NOMO-1 treated with DMSO at 0.1 percent for 48 hours (cell line): ENCODE measurements at regions not wholly inside any gene's neighbourhood (a gene's known extent, or its start where the extent isn't known, plus 50 kb on each side); places are given as distances from the start of the nearest gene placed in this dataset.
"Not testable (repeated sequence)": the region's sequence is repeated elsewhere in the genome, so short reads cannot be mapped to it uniquely, and the experiment has no call there.

Experiments
- DNase-seq: peaks from one replicate; lab custom pipeline; 2025; ENCODE audit not compliant: unreplicated experiment; lab: John Stamatoyannopoulos, UW

- no peak for DNase-seq
These were observed 150.0 kb upstream of the AHI1 start for GRCh38 chr6:135647521-135647920.

GRCh38 chr6:135651964-135652755, 154.6 kb upstream of the AHI1 start:
- DNase-seq = peak; percentile 64

- no peak for DNase-seq
These were observed 157.5 kb upstream of the AHI1 start for GRCh38 chr6:135655055-135655454.

GRCh38 chr6:135657207-135657606, 159.7 kb upstream of the AHI1 start:
- DNase-seq = no peak

- DNase-seq = no peak
These were observed 160.9 kb upstream of the AHI1 start for GRCh38 chr6:135658481-135658880.

GRCh38 chr6:135658916-135659315, 161.4 kb upstream of the AHI1 start:
- DNase-seq = no peak

- no peak for DNase-seq
These were observed 167.0 kb upstream of the AHI1 start for GRCh38 chr6:135664527-135664926.

- DNase-seq = no peak
These were observed 168.4 kb upstream of the AHI1 start for GRCh38 chr6:135665935-135666334.

GRCh38 chr6:135667691-135668455, 170.3 kb upstream of the AHI1 start:
- DNase-seq = no peak

GRCh38 chr6:135672256-135672655, 174.7 kb upstream of the AHI1 start:
- DNase-seq = no peak

GRCh38 chr6:135673501-135674309, 176.2 kb upstream of the AHI1 start:
- DNase-seq = no peak

- DNase-seq = no peak
These were observed 176.5 kb upstream of the PDE7B start for GRCh38 chr6:135675026-135675425.

GRCh38 chr6:135675862-135676261, 175.6 kb upstream of the PDE7B start:
- peak; percentile 40 for DNase-seq

GRCh38 chr6:135680964-135681913, 170.3 kb upstream of the PDE7B start:
- DNase-seq = no peak

GRCh38 chr6:135686784-135687301, 164.7 kb upstream of the PDE7B start:
- peak; percentile 86 for DNase-seq

- not testable (repeated sequence) for DNase-seq
These were observed 163.0 kb upstream of the PDE7B start for GRCh38 chr6:135688476-135688875.

GRCh38 chr6:135692426-135692825, 159.1 kb upstream of the PDE7B start:
- no peak for DNase-seq

- no peak for DNase-seq
These were observed 157.6 kb upstream of the PDE7B start for GRCh38 chr6:135693811-135694370.

GRCh38 chr6:135699705-135700104, 151.8 kb upstream of the PDE7B start:
- DNase-seq = no peak

- DNase-seq = no peak
These were observed 150.1 kb upstream of the PDE7B start for GRCh38 chr6:135701426-135701825.
